Activated CD8-positive, alpha-beta memory T cell treated with anti-CD3 and anti-CD28 coated beads for 36 hours (primary cell): ENCODE measurements at regions not wholly inside any gene's neighbourhood (a gene's known extent, or its start where the extent isn't known, plus 50 kb on each side); places are given as distances from the start of the nearest gene placed in this dataset.
"Not testable (repeated sequence)": the region's sequence is repeated elsewhere in the genome, so short reads cannot be mapped to it uniquely, and the experiment has no call there.

Experiments used
- CTCF ChIA-PET: fragments of 350-600 bp; sonication (Branson Sonifier 250); formaldehyde crosslinking; loops from one replicate; lab custom pipeline; 2021; ENCODE audit warnings: antibody characterized with exemption; lab: Charles Lee
- POLR2A ChIA-PET: fragments of 350-600 bp; sonication (Branson Sonifier 250); formaldehyde crosslinking; loops from one replicate; lab custom pipeline; 2021; ENCODE audit warnings: antibody characterized with exemption; lab: Charles Lee

DNA sequence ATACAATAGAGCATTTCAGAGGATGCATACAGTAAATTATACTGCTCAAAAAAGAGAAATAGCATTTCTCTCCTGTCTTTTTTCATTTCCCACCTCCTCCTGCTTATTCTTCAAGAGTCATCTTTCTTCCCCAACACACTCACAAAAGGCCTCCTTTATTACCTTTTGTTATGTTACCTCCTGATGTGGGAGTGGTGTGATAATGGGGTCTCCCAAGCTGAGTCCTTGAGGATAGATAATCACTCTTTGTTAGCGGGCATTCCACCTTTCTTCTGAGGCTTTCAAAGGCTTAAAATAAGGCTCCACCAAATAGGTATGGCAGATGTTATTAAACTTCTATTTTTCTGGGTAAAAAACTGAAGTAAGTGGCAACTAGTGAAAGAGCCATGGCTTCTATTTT, 159.8 kb downstream of the CPEB2 start:
- POLR2A ChIA-PET, result no interaction called here
- CTCF ChIA-PET, result no interaction called here

DNA sequence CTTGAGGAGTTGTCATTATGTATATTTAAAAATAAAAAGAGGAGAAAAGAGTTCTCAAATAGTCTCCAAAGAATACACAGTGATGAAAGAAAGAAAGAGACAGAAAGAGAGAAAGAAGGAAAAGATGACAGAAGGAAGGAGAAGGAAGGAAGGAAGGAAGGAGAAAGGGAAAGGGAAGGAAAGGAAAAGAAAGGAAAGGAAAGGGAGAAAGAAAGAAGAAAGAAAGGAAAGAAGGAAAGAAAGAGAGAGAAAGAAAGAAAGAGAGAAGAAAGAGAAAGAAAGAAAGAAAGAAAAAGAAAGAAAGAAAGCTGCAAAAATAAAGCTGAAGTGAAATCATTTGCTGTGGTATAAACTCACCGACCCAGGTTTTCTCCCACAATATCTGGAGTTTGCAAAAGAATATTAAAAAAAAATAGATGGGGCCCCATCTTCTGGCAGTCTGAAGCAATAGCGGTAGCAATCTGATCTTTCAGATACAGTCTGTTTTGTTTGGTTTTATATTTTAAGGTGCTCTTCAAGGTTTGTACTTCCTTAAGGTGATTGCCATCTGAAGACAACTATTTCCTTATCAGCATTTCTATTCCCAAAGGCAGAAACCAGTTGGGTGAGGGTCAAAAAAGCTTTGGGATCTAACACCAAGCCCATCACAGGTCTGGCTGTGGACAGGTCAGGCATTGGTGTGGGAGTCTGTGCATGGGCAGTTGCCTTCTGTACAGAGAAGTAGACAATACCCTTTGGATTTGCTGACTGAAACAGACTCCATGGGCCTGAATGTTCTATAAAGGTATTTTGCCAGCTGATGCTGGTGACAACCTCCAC, 160.4 kb downstream of the CPEB2 start:
- ChIA-PET POLR2A (no interaction called here), CTCF (no interaction called here)

DNA sequence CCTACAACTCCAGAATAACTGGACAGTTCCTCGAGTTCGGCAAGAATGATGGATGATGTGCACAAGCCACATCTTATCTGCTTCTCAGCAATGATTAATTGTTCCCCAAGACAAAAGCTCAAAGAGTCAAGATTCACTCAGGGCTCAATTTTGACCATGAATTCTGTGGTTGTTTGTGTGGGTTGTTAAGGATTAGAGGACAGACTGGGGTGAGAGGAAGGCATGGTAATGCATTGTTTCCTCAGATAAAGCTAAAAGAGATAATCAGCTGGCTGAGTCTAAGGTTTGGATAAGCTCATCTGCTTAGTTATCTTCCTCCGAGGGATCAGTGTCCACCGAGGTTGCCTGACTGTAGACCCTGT, 161.0 kb downstream of the CPEB2 start:
- POLR2A ChIA-PET, result no interaction called here
- CTCF ChIA-PET, result no interaction called here

DNA sequence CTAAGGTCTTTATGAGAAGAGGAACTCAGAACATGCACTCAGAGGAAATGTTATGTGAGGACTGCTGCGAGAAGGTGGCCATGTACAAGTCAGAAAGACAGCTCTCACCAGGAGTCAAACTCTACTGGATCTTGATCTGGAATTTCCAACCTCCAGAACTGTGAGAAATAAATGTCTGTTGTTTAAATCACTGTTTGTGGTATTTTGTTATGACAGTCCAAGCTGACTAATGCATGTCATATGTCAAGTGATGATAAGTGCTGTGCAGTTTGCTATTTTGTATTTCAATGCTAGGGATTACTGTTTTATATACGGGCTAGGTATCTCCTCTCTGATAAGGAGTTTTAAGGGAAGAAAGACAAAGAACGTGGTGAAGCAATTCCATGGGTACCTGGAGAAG, 162.3 kb downstream of the CPEB2 start:
- POLR2A ChIA-PET, result no interaction called here
- CTCF ChIA-PET, result no interaction called here

GRCh38 chr4:15167743-15168142, 165.5 kb downstream of the CPEB2 start:
- ChIA-PET CTCF (no interaction called here), POLR2A (no interaction called here)

- CTCF ChIA-PET, result no interaction called here
- POLR2A ChIA-PET, result no interaction called here
Observed at GRCh38 chr4:15168759-15169158, 166.5 kb downstream of the CPEB2 start.

GRCh38 chr4:15171725-15172124, 169.4 kb downstream of the CPEB2 start:
- CTCF ChIA-PET, result no interaction called here
- POLR2A ChIA-PET, result no interaction called here

DNA sequence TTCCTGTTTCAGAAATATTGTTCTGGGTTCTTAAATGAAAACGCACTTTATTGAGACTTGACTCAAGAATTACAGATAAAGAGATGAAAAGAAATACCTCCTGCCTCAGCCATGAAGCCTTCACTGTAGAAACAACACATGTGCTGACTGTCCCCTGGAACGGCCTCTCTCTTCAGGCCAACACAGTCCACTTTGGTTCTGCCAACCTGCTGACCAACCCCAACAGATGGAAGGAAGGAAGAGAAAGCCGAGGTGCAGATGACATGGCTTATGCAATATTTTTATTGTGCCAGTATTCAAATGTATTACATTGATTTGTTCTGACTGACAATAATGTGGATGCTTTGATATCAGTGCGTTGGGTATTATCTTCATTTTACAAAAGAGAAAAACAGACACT, 171.0 kb downstream of the CPEB2 start:
- POLR2A ChIA-PET, result no interaction called here
- CTCF ChIA-PET, result no interaction called here

GRCh38 chr4:15174168-15174567, 171.9 kb downstream of the CPEB2 start:
- CTCF ChIA-PET, POLR2A ChIA-PET: not testable (repeated sequence)

- CTCF ChIA-PET, result not testable (repeated sequence)
Observed at GRCh38 chr4:15179842-15180241, 177.6 kb downstream of the CPEB2 start.

DNA sequence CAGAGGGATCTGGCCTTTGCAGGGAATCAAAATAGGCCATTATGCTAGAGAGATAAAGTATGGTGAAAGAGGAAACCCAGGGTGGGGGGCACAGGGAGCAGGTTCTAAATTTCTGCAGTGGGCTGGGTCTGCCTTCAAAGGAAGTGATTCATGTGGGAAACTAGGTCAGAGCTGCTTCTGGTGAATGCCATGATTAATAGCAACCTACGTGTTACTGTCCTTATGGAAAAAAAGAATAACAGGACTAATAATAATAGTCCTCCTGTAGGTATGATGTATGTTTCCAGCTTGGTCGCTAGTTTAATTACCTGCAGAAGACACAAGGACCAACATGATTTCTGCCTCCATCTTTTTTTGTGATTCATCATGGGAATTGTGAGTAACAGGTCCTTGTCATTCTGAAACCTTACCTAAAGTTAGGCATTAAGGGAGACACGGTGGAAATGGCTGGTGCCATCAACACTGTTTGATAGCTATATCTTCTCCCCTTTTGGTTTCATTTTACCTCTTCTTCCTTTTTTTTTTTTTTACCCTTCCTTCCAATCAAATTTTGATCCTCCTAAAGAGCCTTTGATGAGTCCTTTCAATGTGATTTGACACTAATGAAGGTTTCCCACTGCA, 180.4 kb downstream of the CPEB2 start:
- ChIA-PET POLR2A (no interaction called here), CTCF (no interaction called here)

More at GRCh38 chr4:15179842-15180241, 177.6 kb downstream of the CPEB2 start:
- POLR2A ChIA-PET, result not testable (repeated sequence)

DNA sequence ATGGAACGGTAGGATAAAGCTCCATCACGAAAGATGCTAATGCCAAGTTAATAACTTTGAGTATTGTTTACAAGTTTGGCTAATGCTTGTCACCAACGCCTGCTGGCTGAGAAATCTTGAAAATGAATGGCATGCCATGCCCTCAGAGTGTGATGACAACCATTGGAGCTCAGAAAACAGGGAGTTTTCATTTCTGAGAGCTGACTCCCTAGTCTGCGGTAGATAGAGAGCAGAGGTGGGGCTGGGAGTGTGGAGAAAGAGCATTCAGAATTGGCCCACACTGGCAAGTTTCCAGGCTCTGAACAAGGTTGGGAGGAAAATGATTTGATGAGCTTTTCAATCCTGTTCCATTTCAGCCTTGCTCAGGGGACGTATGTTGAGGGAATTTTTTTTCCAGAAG, 183.9 kb downstream of the CPEB2 start:
- POLR2A ChIA-PET, result no interaction called here

GRCh38 chr4:15186806-15187205, 184.5 kb downstream of the CPEB2 start:
- ChIA-PET POLR2A (no interaction called here), CTCF (no interaction called here)

More for the DNA sequence above, 183.9 kb downstream of the CPEB2 start:
- CTCF ChIA-PET, result no interaction called here

DNA sequence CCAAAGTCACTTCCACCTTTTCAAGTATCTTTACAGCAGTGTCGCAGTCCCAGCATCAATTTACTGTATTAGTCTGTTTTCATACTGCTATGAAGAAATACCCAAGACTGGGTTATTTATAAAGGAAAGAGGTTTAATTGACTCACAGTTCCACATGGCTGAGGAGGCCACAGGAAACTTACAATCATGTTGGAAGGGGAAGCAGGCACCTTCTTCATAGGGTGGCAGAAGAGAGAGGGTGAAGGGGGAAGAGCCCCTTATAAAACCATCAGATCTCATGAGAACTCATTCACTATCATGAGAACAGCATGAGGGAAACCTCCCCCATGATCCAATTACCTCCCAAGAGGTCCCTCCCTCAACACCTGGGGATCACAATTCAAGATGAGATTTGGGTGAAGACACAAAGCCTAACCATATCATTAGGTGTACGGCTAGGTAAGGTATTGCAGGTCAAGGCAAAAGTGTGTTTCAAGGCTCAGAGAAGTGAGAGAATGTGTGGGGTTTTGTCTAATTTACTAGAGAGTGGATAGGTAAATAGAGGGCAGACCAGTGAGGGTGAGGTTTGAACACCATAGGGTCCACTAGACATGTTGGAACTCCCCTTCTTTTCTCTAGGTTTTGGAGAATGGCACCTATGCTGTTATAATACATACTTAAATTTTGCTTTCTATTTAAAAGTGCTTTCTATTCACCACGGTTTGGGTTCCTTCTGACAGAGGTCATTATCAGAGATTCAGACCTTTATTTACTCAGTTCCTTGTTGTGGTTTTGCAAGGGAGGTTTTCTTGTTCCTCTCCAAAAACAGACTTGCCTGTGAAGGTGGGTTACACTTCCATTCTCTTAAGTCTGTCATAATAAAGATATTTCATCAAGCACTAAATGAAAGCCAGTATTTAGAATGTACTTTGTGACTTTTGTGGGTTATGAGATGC, 186.6 kb downstream of the CPEB2 start:
- ChIA-PET POLR2A (no interaction called here), CTCF (no interaction called here)

GRCh38 chr4:15194520-15194919, 192.2 kb downstream of the CPEB2 start:
- CTCF ChIA-PET, result no interaction called here
- POLR2A ChIA-PET, result no interaction called here

GRCh38 chr4:15197005-15197404, 194.7 kb downstream of the CPEB2 start:
- CTCF ChIA-PET, result interaction anchor here (1.6 kb wide), 1 partner anchor 23 kb away, joined by 3 read pairs; no protein-coding TSS in a partner anchor

GRCh38 chr4:15198070-15198727, 195.9 kb downstream of the CPEB2 start:
- ChIA-PET CTCF (interaction anchor here (1.6 kb wide), 1 partner anchor 22 kb away, joined by 3 read pairs; no protein-coding TSS in a partner anchor), POLR2A (no interaction called here)

More at GRCh38 chr4:15197005-15197404, 194.7 kb downstream of the CPEB2 start:
- POLR2A ChIA-PET, result no interaction called here

DNA sequence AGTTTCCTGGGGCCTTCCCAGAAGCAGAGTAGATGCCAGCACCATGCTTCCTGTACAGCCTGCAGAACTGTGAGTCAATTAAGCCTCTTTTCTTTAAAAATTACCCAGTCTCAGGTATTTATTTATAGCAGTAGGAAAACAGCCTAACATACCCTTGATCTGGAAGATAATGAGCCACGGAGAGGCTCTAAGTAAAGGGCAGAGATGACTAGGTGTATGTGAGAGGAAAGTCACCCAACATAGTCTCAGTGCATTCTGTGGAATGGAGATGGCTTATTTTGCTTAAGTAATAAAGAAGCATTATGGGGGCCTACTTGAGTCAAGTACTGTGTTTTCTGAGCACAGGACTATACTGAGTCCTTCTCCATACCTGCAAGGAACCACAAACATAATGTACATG, 199.5 kb downstream of the CPEB2 start:
- ChIA-PET CTCF (no interaction called here), POLR2A (no interaction called here)

GRCh38 chr4:15202481-15202880, 200.2 kb downstream of the CPEB2 start:
- CTCF ChIA-PET, result no interaction called here
- POLR2A ChIA-PET, result no interaction called here

GRCh38 chr4:15206526-15206925, 204.2 kb downstream of the CPEB2 start:
- POLR2A ChIA-PET, result not testable (repeated sequence)

More at GRCh38 chr4:15206526-15206925, 204.2 kb downstream of the CPEB2 start:
- CTCF ChIA-PET, result not testable (repeated sequence)
